ENCODE measurements at regions not wholly inside any gene's neighbourhood (a gene's known extent, or its start where the extent isn't known, plus 50 kb on each side); places are given as distances from the start of the nearest gene placed in this dataset.

- Histone ChIP-seq H3K27ac (ENCODE audit: low read depth, low read length) (no peak overlapping the region), H3K9ac (ENCODE audit: low read depth, low read length) (no peak overlapping the region), H3K36me3 (ENCODE audit: insufficient read depth, low read length) (no peaks in the 10 kb centered on the region), H3K4me1 (ENCODE audit: insufficient read depth, low read length) (no peaks in the 10 kb centered on the region), H3K27me3 (ENCODE audit: insufficient read depth, low read length) (no peaks in the 10 kb centered on the region), H3K9me3 (ENCODE audit: insufficient read depth, low read depth, low read length) (no peaks in the 10 kb centered on the region), H3K4me3 (ENCODE audit: low read length) (no peak overlapping the region)
- 87% methylated on average over 18 of the region's 18 CpGs for WGBS
These were observed 114.7 kb upstream of the TLE3 start for GRCh38 chr15:70212286-70212962.

- no peaks in the 10 kb centered on the region for H3K9me3 ChIP-seq (ENCODE audit: insufficient read depth, low read depth, low read length)
- no peaks in the 10 kb centered on the region for H3K4me1 ChIP-seq (ENCODE audit: insufficient read depth, low read length)
- no peak overlapping the region for H3K27ac ChIP-seq (ENCODE audit: low read depth, low read length)
- no peak overlapping the region for H3K4me3 ChIP-seq (ENCODE audit: low read length)
- WGBS = 81% methylated on average over 6 of the region's 6 CpGs
- H3K36me3 ChIP-seq (ENCODE audit: insufficient read depth, low read length) = no peaks in the 10 kb centered on the region
- no peak overlapping the region for H3K9ac ChIP-seq (ENCODE audit: low read depth, low read length)
- H3K27me3 ChIP-seq (ENCODE audit: insufficient read depth, low read length) = no peaks in the 10 kb centered on the region
These were observed 112.8 kb upstream of the TLE3 start for GRCh38 chr15:70210528-70210927.

- no peak overlapping the region for H3K27ac ChIP-seq (ENCODE audit: low read depth, low read length)
- H3K36me3 ChIP-seq (ENCODE audit: insufficient read depth, low read length) = no peaks in the 10 kb centered on the region
- H3K27me3 ChIP-seq (ENCODE audit: insufficient read depth, low read length) = no peaks in the 10 kb centered on the region
- no peaks in the 10 kb centered on the region for H3K4me1 ChIP-seq (ENCODE audit: insufficient read depth, low read length)
- no peaks in the 10 kb centered on the region for H3K9me3 ChIP-seq (ENCODE audit: insufficient read depth, low read depth, low read length)
- WGBS = 95% methylated on average over 2 of the region's 2 CpGs
- no peak overlapping the region for H3K9ac ChIP-seq (ENCODE audit: low read depth, low read length)
- no peak overlapping the region for H3K4me3 ChIP-seq (ENCODE audit: low read length)
These were observed 112.4 kb upstream of the TLE3 start for GRCh38 chr15:70210076-70210475.

GRCh38 chr15:70209499-70209898, 111.8 kb upstream of the TLE3 start:
- Histone ChIP-seq H3K27me3 (ENCODE audit: insufficient read depth, low read length) (no peaks in the 10 kb centered on the region), H3K36me3 (ENCODE audit: insufficient read depth, low read length) (no peaks in the 10 kb centered on the region), H3K27ac (ENCODE audit: low read depth, low read length) (no peak overlapping the region), H3K9me3 (ENCODE audit: insufficient read depth, low read depth, low read length) (no peaks in the 10 kb centered on the region), H3K9ac (ENCODE audit: low read depth, low read length) (no peak overlapping the region), H3K4me3 (ENCODE audit: low read length) (no peak overlapping the region), H3K4me1 (ENCODE audit: insufficient read depth, low read length) (no peaks in the 10 kb centered on the region)
- WGBS = 93% methylated on average over 5 of the region's 5 CpGs

GRCh38 chr15:70208332-70208731, 110.6 kb upstream of the TLE3 start:
- H3K9me3 ChIP-seq (ENCODE audit: insufficient read depth, low read depth, low read length) = no peaks in the 10 kb centered on the region

GRCh38 chr15:70206668-70207067, 109.0 kb upstream of the TLE3 start:
- Histone ChIP-seq H3K27ac (ENCODE audit: low read depth, low read length) (no peak overlapping the region), H3K36me3 (ENCODE audit: insufficient read depth, low read length) (no peaks in the 10 kb centered on the region), H3K9ac (ENCODE audit: low read depth, low read length) (no peak overlapping the region), H3K4me1 (ENCODE audit: insufficient read depth, low read length) (no peaks in the 10 kb centered on the region; the same call in 1 of the 2 replicates), H3K9me3 (ENCODE audit: insufficient read depth, low read depth, low read length) (no peaks in the 10 kb centered on the region), H3K4me3 (ENCODE audit: low read length) (no peak overlapping the region), H3K27me3 (ENCODE audit: insufficient read depth, low read length) (no peaks in the 10 kb centered on the region)
- WGBS = 78% methylated on average over 4 of the region's 5 CpGs

More at GRCh38 chr15:70208332-70208731, 110.6 kb upstream of the TLE3 start:
- no peak overlapping the region for H3K4me3 ChIP-seq (ENCODE audit: low read length)
- H3K27me3 ChIP-seq (ENCODE audit: insufficient read depth, low read length) = no peaks in the 10 kb centered on the region
- H3K27ac ChIP-seq (ENCODE audit: low read depth, low read length) = no peak overlapping the region
- 91% methylated on average over 3 of the region's 3 CpGs for WGBS
- H3K36me3 ChIP-seq (ENCODE audit: insufficient read depth, low read length) = no peaks in the 10 kb centered on the region
- H3K9ac ChIP-seq (ENCODE audit: low read depth, low read length) = no peak overlapping the region
- no peaks in the 10 kb centered on the region; the same call in 1 of the 2 replicates for H3K4me1 ChIP-seq (ENCODE audit: insufficient read depth, low read length)

- 100% methylated on average over 1 of the region's 1 CpG for WGBS
- H3K27me3 ChIP-seq (ENCODE audit: insufficient read depth, low read length) = no peaks in the 10 kb centered on the region
- H3K27ac ChIP-seq (ENCODE audit: low read depth, low read length) = no peak overlapping the region
- H3K36me3 ChIP-seq (ENCODE audit: insufficient read depth, low read length) = no peaks in the 10 kb centered on the region
- H3K4me1 ChIP-seq (ENCODE audit: insufficient read depth, low read length) = no peaks in the 10 kb centered on the region; the same call in 1 of the 2 replicates
- H3K4me3 ChIP-seq (ENCODE audit: low read length) = no peak overlapping the region
- H3K9me3 ChIP-seq (ENCODE audit: insufficient read depth, low read depth, low read length) = no peaks in the 10 kb centered on the region
- no peak overlapping the region for H3K9ac ChIP-seq (ENCODE audit: low read depth, low read length)
These were observed 106.9 kb upstream of the TLE3 start for GRCh38 chr15:70204652-70205051.

- no peaks in the 10 kb centered on the region for H3K36me3 ChIP-seq (ENCODE audit: insufficient read depth, low read length)
- WGBS = 90% methylated on average over 8 of the region's 8 CpGs
- H3K27ac ChIP-seq (ENCODE audit: low read depth, low read length) = no peak overlapping the region
- no peaks in the 10 kb centered on the region for H3K9me3 ChIP-seq (ENCODE audit: insufficient read depth, low read depth, low read length)
- no peak overlapping the region for H3K4me3 ChIP-seq (ENCODE audit: low read length)
- no peak overlapping the region for H3K9ac ChIP-seq (ENCODE audit: low read depth, low read length)
- no peaks in the 10 kb centered on the region; the same call in 1 of the 2 replicates for H3K4me1 ChIP-seq (ENCODE audit: insufficient read depth, low read length)
- H3K27me3 ChIP-seq (ENCODE audit: insufficient read depth, low read length) = no peaks in the 10 kb centered on the region
These were observed 106.4 kb upstream of the TLE3 start for GRCh38 chr15:70203981-70204560.

- H3K9me3 ChIP-seq (ENCODE audit: insufficient read depth, low read depth, low read length) = no peaks in the 10 kb centered on the region
- no peaks in the 10 kb centered on the region; the same call in 1 of the 2 replicates for H3K4me1 ChIP-seq (ENCODE audit: insufficient read depth, low read length)
- H3K27ac ChIP-seq (ENCODE audit: low read depth, low read length) = no peak overlapping the region
- H3K4me3 ChIP-seq (ENCODE audit: low read length) = no peak overlapping the region
- 89% methylated on average over 2 of the region's 2 CpGs for WGBS
- H3K27me3 ChIP-seq (ENCODE audit: insufficient read depth, low read length) = no peaks in the 10 kb centered on the region
- H3K9ac ChIP-seq (ENCODE audit: low read depth, low read length) = no peak overlapping the region
- H3K36me3 ChIP-seq (ENCODE audit: insufficient read depth, low read length) = no peaks in the 10 kb centered on the region
These were observed 105.0 kb upstream of the TLE3 start for GRCh38 chr15:70202756-70203155.

GRCh38 chr15:70201425-70201775, 103.7 kb upstream of the TLE3 start:
- no peaks in the 10 kb centered on the region for H3K9me3 ChIP-seq (ENCODE audit: insufficient read depth, low read depth, low read length)
- peaks cover 7% of the 10 kb centered on the region for H3K4me1 ChIP-seq (ENCODE audit: insufficient read depth, low read length)
- no peak overlapping the region for H3K27ac ChIP-seq (ENCODE audit: low read depth, low read length)
- H3K9ac ChIP-seq (ENCODE audit: low read depth, low read length) = no peak overlapping the region
- H3K27me3 ChIP-seq (ENCODE audit: insufficient read depth, low read length) = no peaks in the 10 kb centered on the region
- 93% methylated on average over 5 of the region's 6 CpGs for WGBS
- no peak overlapping the region for H3K4me3 ChIP-seq (ENCODE audit: low read length)
- H3K36me3 ChIP-seq (ENCODE audit: insufficient read depth, low read length) = no peaks in the 10 kb centered on the region

GRCh38 chr15:70200511-70201424, 103.1 kb upstream of the TLE3 start:
- 94% methylated on average over 21 of the region's 23 CpGs for WGBS
- Histone ChIP-seq H3K27ac (ENCODE audit: low read depth, low read length) (no peak overlapping the region), H3K9me3 (ENCODE audit: insufficient read depth, low read depth, low read length) (no peaks in the 10 kb centered on the region), H3K4me3 (ENCODE audit: low read length) (no peak overlapping the region), H3K36me3 (ENCODE audit: insufficient read depth, low read length) (no peaks in the 10 kb centered on the region), H3K4me1 (ENCODE audit: insufficient read depth, low read length) (peaks cover 14% of the 10 kb centered on the region), H3K27me3 (ENCODE audit: insufficient read depth, low read length) (no peaks in the 10 kb centered on the region), H3K9ac (ENCODE audit: low read depth, low read length) (no peak overlapping the region)
